ENCODE measurements at regions not wholly inside any gene's neighbourhood (a gene's known extent, or its start where the extent isn't known, plus 50 kb on each side); places are given as distances from the start of the nearest gene placed in this dataset.

DNA sequence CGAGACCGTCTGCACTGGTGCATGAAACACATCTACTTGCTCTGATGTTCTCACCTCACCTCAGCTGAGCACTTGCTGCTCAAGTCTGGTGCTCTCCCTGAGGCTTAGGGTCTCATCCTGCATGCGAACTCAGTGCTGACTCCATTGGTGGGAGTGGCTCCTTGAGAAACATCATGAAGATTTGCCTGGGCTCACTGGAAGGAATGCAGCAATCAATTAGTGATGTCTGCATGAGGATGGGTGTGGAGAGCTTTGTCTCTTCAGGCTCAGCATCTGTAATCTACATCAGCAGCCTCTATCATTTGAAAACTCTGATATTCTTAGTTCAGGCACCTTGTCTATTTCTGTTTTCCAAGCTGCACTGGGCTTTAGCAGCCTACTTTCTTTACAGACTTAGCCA is 204.4 kb downstream of the IRF8 start:
- no peak overlapping the region for H3K9ac ChIP-seq (ENCODE audit: control insufficient read depth, insufficient read depth, low read length)
- no peak for FAIRE-seq
- in situ Hi-C loops (cut with MboI): no loop called here

More for the DNA sequence above, 204.4 kb downstream of the IRF8 start:
- no peak overlapping the region for H2AFZ ChIP-seq (ENCODE audit: control insufficient read depth, low read depth, low read length)
- H3K9me3 ChIP-seq (replicated peaks; ENCODE audit: control insufficient read depth, insufficient read depth, low read length): no peaks in the 10 kb centered on the region
- H3K79me2 ChIP-seq (ENCODE audit: control insufficient read depth, insufficient read depth, low read length): no peaks in the 10 kb centered on the region
- H3K4me1 ChIP-seq (ENCODE audit: control insufficient read depth, insufficient read depth, low read length): no peaks in the 10 kb centered on the region
- no peak for TF ChIP-seq CTCF (IDR thresholded peaks at IDR 0.05 in 2 of 3, conservative IDR thresholded peaks at IDR 0.05 in 1 of 3; ENCODE audit: control insufficient read depth in 2 of 3, extremely low read depth in 1 of 3, insufficient read depth in 1 of 3, low read depth in 3 of 3, low read length in 3 of 3)
- TF ChIP-seq, protein P1, sequence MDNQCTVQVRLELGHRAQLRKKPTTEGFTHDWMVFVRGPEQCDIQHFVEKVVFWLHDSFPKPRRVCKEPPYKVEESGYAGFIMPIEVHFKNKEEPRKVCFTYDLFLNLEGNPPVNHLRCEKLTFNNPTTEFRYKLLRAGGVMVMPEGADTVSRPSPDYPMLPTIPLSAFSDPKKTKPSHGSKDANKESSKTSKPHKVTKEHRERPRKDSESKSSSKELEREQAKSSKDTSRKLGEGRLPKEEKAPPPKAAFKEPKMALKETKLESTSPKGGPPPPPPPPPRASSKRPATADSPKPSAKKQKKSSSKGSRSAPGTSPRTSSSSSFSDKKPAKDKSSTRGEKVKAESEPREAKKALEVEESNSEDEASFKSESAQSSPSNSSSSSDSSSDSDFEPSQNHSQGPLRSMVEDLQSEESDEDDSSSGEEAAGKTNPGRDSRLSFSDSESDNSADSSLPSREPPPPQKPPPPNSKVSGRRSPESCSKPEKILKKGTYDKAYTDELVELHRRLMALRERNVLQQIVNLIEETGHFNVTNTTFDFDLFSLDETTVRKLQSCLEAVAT (IDR thresholded peaks at IDR 0.05): 0 out of 2 replicates have a peak, but pooled peaks have one; percentile 31
- SMC1A ChIA-PET (ENCODE audit: uncharacterized antibody, unreplicated experiment): interaction anchor here (0.6 kb wide), 1 partner anchor 37 kb away, joined by 4 read pairs; no protein-coding TSS in a partner anchor
- H3K4me2 ChIP-seq (ENCODE audit: control insufficient read depth, insufficient read depth): no peak overlapping the region
- intact Hi-C loops (cut with micrococcal nuclease; ENCODE audit: unreplicated experiment): no loop called here
- CTCF ChIA-PET: no interaction called here
- no TSS peak for BruUV-seq (replicated peaks)
- RAD21 ChIA-PET (ENCODE audit: unreplicated experiment): no interaction called here
- no peaks in the 10 kb centered on the region for H4K20me1 ChIP-seq (ENCODE audit: control insufficient read depth, insufficient read depth)
- DNase-seq (ENCODE audit: low read depth, low spot score) (no peak), ATAC-seq (no peak)
- no peaks in the 10 kb centered on the region for H3K36me3 ChIP-seq (ENCODE audit: control insufficient read depth in 2 of 2, insufficient read depth in 2 of 2, low read length in 1 of 2)
- no peak overlapping the region for H3K4me3 ChIP-seq
- H3K27me3 ChIP-seq (replicated peaks in 1 of 2; ENCODE audit: control insufficient read depth in 2 of 2, insufficient read depth in 2 of 2, low read length in 1 of 2): no peaks in the 10 kb centered on the region; a peak in 1 of 4 replicates
- 32% methylated on average over 3 of the region's 3 CpGs for WGBS (ENCODE audit: insufficient coverage, insufficient replicate concordance, low lambda C conversion rate, missing lambda C conversion rate)
- H3K27ac ChIP-seq (ENCODE audit: control insufficient read depth, insufficient read depth): no peak overlapping the region
- POLR2A ChIA-PET: no interaction called here

Measured in GM12878 (cell line).